WTC11 (cell line): ENCODE measurements at regions not wholly inside any gene's neighbourhood (a gene's known extent, or its start where the extent isn't known, plus 50 kb on each side); places are given as distances from the start of the nearest gene placed in this dataset.
A peak's percentile ranks its signal among the peaks of the same experiment; 100 is the strongest.
"Not testable (repeated sequence)": the region's sequence is repeated elsewhere in the genome, so short reads cannot be mapped to it uniquely, and the experiment has no call there.

Experiments
- ATAC-seq: fragments of 200-7000 bp; cut with Tn5 transposase; 2 replicates; pipeline ENCODE4 v1.10.0; 2021; ENCODE audit warnings: mild to moderate bottlenecking, moderate library complexity
- CTCF ChIA-PET: fragments of 300-600 bp; sonication (Branson Sonifier 250); formaldehyde crosslinking; loops from one replicate; lab custom pipeline; 2021; ENCODE audit warnings: antibody characterized with exemption; lab: Charles Lee
- POLR2A ChIA-PET: fragments of 350-600 bp; sonication (Branson Sonifier 250); formaldehyde crosslinking; loops from one replicate; lab custom pipeline; 2021; ENCODE audit warnings: antibody characterized with exemption; lab: Charles Lee
- DNase-seq: peaks from one replicate; pipeline ENCODE4 v3.0.0; 2021; ENCODE audit warnings: low spot score
- H3K27ac Mint-ChIP-seq: 2 replicates; pipeline ENCODE4 v1.8.0; 2021; ENCODE audit warnings: mixed read lengths
- H3K27me3 Mint-ChIP-seq: 2 replicates; pipeline ENCODE4 v1.8.0; 2021; ENCODE audit warnings: low read depth, mild to moderate bottlenecking, moderate library complexity, mixed read lengths
- H3K36me3 Mint-ChIP-seq: 2 replicates; pipeline ENCODE4 v1.8.0; 2021; ENCODE audit warnings: mixed read lengths
- H3K4me1 Mint-ChIP-seq: 2 replicates; pipeline ENCODE4 v1.8.0; 2022; ENCODE audit warnings: mixed read lengths
- H3K4me3 Mint-ChIP-seq: 2 replicates; pipeline ENCODE4 v1.8.0; 2021; ENCODE audit warnings: mild to moderate bottlenecking, moderate library complexity, mixed read lengths
- H3K9me3 Mint-ChIP-seq: 2 replicates; pipeline ENCODE4 v1.8.0; 2021; ENCODE audit warnings: mixed read lengths
- CBFB ChIP-seq: sonication (generic); formaldehyde crosslinking; IDR thresholded peaks from 2 replicates; pipeline ENCODE4 v1.8.1; 2022; ENCODE audit warnings: mild to moderate bottlenecking, low read depth, missing genetic modification reagents
- EMX1 ChIP-seq: fragments of 250-450 bp; sonication (Bioruptor Pico); IDR thresholded peaks from 2 replicates; pipeline ENCODE4 v1.8.0; 2021; ENCODE audit warnings: mild to moderate bottlenecking
- GRHL2 ChIP-seq: fragments of 250-450 bp; sonication (Bioruptor Pico); IDR thresholded peaks from 2 replicates; pipeline ENCODE4 v1.8.0; 2022; ENCODE audit warnings: mild to moderate bottlenecking, moderate library complexity; ENCODE audit not compliant: insufficient replicate concordance, severe bottlenecking
- IRF2 ChIP-seq: sonication (generic); formaldehyde crosslinking; IDR thresholded peaks from 2 replicates; pipeline ENCODE4 v1.8.0; 2022; ENCODE audit warnings: low read depth, missing genetic modification reagents, borderline replicate concordance
- TF ChIP-seq, protein P1 (sequence below): sonication (generic); formaldehyde crosslinking; IDR thresholded peaks from 2 replicates; pipeline ENCODE4 v1.8.0; 2022; ENCODE audit warnings: mild to moderate bottlenecking, missing genetic modification reagents
- TF ChIP-seq, protein P2 (sequence below): fragments of 250-450 bp; sonication (Bioruptor Pico); IDR thresholded peaks from 2 replicates; pipeline ENCODE4 v1.8.0; 2021; ENCODE audit warnings: mild to moderate bottlenecking
- TF ChIP-seq, protein P3 (sequence below): sonication (generic); formaldehyde crosslinking; conservative IDR thresholded peaks from 2 replicates; pipeline ENCODE4 v1.8.1; 2022; ENCODE audit warnings: mild to moderate bottlenecking, missing genetic modification reagents
- TF ChIP-seq, protein P4 (sequence below): sonication (generic); formaldehyde crosslinking; IDR thresholded peaks from 2 replicates; pipeline ENCODE4 v1.8.0; 2022; ENCODE audit warnings: missing genetic modification reagents

DNA sequence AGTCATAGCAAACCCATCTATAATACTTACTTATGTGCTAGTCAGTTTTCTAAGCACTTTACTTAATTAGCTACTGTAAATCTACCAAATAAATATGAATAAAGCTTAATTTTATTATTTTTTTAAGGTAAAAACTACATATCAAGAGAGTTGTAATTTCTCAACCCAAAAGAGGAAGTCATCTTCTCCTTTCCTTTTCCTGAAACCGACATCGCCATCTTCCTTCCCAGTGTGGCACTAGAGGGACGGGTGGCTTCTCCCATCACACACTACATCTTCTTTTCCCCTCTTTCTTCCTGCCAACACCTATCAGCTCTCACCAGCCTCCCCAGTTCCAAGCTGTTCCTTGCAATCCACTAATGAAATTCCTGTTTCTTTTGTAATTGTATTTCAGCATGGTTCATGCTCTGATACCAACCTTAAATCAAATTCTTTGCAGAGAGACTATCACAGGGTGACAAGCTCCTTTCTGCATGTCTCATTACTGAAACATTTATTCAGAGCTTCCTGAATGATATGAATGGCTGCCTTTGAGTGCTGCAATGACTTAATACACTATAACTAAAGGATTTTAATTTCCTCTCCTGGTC, 251.6 kb upstream of the FAM78B start:
- H3K27ac Mint-ChIP-seq, result no peak overlapping the region
- H3K9me3 Mint-ChIP-seq, result peaks cover 36% of the 10 kb centered on the region
- no peaks in the 10 kb centered on the region; the same call in 1 of the 2 replicates for H3K27me3 Mint-ChIP-seq

DNA sequence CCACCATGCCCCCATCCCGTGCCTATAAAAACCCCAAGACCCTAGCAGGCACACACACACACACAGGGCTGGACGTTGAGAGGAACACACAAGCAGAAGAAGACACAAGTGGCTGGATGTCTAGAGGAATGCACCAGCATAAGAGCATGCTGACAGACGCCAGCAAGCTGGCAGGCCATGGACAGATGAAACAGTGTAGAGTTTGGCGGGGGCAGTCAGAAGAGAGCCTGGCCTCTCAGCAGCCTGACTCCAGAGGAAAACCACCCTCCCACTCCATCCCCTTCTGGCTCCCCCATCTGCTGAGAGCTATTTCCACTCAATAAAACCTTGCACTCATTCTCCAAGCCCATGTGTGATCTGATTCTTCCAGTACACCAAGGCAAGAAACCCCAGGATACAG, 255.8 kb upstream of the FAM78B start:
- H3K9me3 Mint-ChIP-seq, result peaks cover 16% of the 10 kb centered on the region
- POLR2A ChIA-PET, H3K27me3 Mint-ChIP-seq, ATAC-seq, H3K4me3 Mint-ChIP-seq, CTCF ChIA-PET, H3K36me3 Mint-ChIP-seq, H3K27ac Mint-ChIP-seq, DNase-seq, H3K4me1 Mint-ChIP-seq: not testable (repeated sequence)

More for the DNA sequence above, 251.6 kb upstream of the FAM78B start:
- DNase-seq, result no peak
- CTCF ChIA-PET, result no interaction called here
- no peak for ATAC-seq
- TF ChIP-seq, protein P1, sequence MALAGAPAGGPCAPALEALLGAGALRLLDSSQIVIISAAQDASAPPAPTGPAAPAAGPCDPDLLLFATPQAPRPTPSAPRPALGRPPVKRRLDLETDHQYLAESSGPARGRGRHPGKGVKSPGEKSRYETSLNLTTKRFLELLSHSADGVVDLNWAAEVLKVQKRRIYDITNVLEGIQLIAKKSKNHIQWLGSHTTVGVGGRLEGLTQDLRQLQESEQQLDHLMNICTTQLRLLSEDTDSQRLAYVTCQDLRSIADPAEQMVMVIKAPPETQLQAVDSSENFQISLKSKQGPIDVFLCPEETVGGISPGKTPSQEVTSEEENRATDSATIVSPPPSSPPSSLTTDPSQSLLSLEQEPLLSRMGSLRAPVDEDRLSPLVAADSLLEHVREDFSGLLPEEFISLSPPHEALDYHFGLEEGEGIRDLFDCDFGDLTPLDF (CRISPR knock-in tag), result no peak
- TF ChIP-seq GRHL2 (CRISPR knock-in tag) (no peak), IRF2 (CRISPR knock-in tag) (no peak), CBFB (CRISPR knock-in tag) (no peak)
- TF ChIP-seq, protein P2, sequence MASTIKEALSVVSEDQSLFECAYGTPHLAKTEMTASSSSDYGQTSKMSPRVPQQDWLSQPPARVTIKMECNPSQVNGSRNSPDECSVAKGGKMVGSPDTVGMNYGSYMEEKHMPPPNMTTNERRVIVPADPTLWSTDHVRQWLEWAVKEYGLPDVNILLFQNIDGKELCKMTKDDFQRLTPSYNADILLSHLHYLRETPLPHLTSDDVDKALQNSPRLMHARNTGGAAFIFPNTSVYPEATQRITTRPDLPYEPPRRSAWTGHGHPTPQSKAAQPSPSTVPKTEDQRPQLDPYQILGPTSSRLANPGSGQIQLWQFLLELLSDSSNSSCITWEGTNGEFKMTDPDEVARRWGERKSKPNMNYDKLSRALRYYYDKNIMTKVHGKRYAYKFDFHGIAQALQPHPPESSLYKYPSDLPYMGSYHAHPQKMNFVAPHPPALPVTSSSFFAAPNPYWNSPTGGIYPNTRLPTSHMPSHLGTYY (CRISPR knock-in tag), result no peak
- POLR2A ChIA-PET, result interaction anchor here (0.9 kb wide), 1 partner anchor 35 kb away, joined by 3 read pairs; no protein-coding TSS in a partner anchor
- Mint-ChIP-seq H3K4me3 (no peak overlapping the region), H3K4me1 (no peaks in the 10 kb centered on the region), H3K36me3 (peaks cover 15% of the 10 kb centered on the region)

DNA sequence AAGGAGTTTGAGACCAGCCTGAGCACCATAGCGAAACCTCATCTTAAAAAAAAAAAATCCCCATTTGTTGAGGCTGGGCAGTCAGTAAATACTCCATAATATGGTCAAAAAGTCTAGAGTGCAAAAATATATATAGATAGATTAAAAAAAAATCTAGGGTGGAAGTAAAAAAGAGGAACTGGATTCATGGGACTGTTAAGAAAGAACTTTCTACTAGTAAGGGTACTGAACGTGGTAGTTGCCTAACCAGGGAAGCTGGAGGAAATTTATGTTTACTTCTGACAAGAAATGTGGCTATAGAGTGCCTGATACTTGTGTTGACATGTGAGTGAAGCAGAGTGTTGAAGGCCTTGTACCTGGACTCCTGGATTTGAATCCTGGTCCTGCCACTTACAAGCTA, 265.9 kb upstream of the FAM78B start:
- Mint-ChIP-seq H3K36me3 (no peaks in the 10 kb centered on the region; the same call in 1 of the 2 replicates), H3K27me3 (no peaks in the 10 kb centered on the region)

More for the DNA sequence above, 265.9 kb upstream of the FAM78B start:
- Mint-ChIP-seq H3K9me3 (peaks cover 10% of the 10 kb centered on the region), H3K4me1 (peaks cover 2% of the 10 kb centered on the region), H3K27ac (no peak overlapping the region), H3K4me3 (no peak overlapping the region)
- TF ChIP-seq, protein P3, sequence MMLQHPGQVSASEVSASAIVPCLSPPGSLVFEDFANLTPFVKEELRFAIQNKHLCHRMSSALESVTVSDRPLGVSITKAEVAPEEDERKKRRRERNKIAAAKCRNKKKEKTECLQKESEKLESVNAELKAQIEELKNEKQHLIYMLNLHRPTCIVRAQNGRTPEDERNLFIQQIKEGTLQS (CRISPR knock-in tag), result no peak
- TF ChIP-seq, protein P4, sequence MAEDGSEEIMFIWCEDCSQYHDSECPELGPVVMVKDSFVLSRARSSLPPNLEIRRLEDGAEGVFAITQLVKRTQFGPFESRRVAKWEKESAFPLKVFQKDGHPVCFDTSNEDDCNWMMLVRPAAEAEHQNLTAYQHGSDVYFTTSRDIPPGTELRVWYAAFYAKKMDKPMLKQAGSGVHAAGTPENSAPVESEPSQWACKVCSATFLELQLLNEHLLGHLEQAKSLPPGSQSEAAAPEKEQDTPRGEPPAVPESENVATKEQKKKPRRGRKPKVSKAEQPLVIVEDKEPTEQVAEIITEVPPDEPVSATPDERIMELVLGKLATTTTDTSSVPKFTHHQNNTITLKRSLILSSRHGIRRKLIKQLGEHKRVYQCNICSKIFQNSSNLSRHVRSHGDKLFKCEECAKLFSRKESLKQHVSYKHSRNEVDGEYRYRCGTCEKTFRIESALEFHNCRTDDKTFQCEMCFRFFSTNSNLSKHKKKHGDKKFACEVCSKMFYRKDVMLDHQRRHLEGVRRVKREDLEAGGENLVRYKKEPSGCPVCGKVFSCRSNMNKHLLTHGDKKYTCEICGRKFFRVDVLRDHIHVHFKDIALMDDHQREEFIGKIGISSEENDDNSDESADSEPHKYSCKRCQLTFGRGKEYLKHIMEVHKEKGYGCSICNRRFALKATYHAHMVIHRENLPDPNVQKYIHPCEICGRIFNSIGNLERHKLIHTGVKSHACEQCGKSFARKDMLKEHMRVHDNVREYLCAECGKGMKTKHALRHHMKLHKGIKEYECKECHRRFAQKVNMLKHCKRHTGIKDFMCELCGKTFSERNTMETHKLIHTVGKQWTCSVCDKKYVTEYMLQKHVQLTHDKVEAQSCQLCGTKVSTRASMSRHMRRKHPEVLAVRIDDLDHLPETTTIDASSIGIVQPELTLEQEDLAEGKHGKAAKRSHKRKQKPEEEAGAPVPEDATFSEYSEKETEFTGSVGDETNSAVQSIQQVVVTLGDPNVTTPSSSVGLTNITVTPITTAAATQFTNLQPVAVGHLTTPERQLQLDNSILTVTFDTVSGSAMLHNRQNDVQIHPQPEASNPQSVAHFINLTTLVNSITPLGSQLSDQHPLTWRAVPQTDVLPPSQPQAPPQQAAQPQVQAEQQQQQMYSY (CRISPR knock-in tag), result peak; percentile 29; the same call in 1 of the 2 replicates
- TF ChIP-seq EMX1, result no peak
- CTCF ChIA-PET, result interaction anchor here (0.9 to 1.4 kb wide), 4 partner anchors 46 to 508 kb away, joined by 3 to 5 read pairs (median 4); no protein-coding TSS in a partner anchor
- DNase-seq (no peak), ATAC-seq (no peak)
- POLR2A ChIA-PET, result no interaction called here
